K562 (cell line): ENCODE measurements at regions not wholly inside any gene's neighbourhood (a gene's known extent, or its start where the extent isn't known, plus 50 kb on each side); places are given as distances from the start of the nearest gene placed in this dataset.

Experiments used
- ATAC-seq: fragments of 200-7000 bp; cut with Tn5 transposase; 3 replicates; pipeline ENCODE4 v1.9.1; 2020; ENCODE audit warnings: moderate library complexity
- BruUV-seq: library from RNA; stranded (reverse); fragments of 400-500 nt; replicated peaks from 2 replicates; lab custom pipeline; 2021; lab: Mats Ljungman, UMichigan
- CTCF ChIA-PET: fragments of 300-600 bp; formaldehyde crosslinking; extraction: SDS; loops from one replicate; lab custom pipeline; 2021; ENCODE audit warnings: low intra/inter-chr PET ratio; lab: Yijun Ruan, JAX
- POLR2A ChIA-PET: fragments of 300-600, 350-650 bp; sonication (Branson Sonifier 250); formaldehyde crosslinking; extraction: SDS; loops from one replicate; lab custom pipeline; 2021; ENCODE audit warnings: antibody characterized with exemption, inconsistent platforms; lab: Yijun Ruan, JAX
- DNase-seq, 4 experiments: peaks; one replicate each; pipeline versions ENCODE4 v3.0.0 to v3.0.0-alpha.2; 2011 to 2018; ENCODE audit warnings: low spot score in 3 of 4, mixed read lengths in 3 of 4; ENCODE audit errors: extremely low read depth in 1 of 4
- FAIRE-seq: peaks from 2 replicates; lab custom pipeline; 2011; peaks lifted over from hg19 to GRCh38; lab: Jason Lieb, UNC
- H2AFZ ChIP-seq: 2 replicates; pipeline ENCODE4 v1.6.0; 2011; ENCODE audit warnings: low read depth, low read length, control low read depth, inconsistent platforms
- H3K27ac ChIP-seq: fragments of 200-600 bp; 3 replicates; pipeline ENCODE4 v1.8.0; 2011; ENCODE audit warnings: low read depth, mild to moderate bottlenecking, control low read depth, inconsistent platforms, low read length, moderate library complexity, mixed read lengths; ENCODE audit errors: extremely low read depth
- H3K27me3 ChIP-seq, 2 experiments: fragments of 300-600 bp in 1 of 2; 2 replicates in 1 of 2; 3 replicates in 1 of 2; pipeline versions ENCODE4 v1.6.0 to v1.8.0; 2011; ENCODE audit warnings: inconsistent platforms in 2 of 2, low read length in 2 of 2, mild to moderate bottlenecking in 1 of 2, mixed read lengths in 1 of 2, moderate library complexity in 1 of 2; ENCODE audit not compliant: control insufficient read depth in 2 of 2, insufficient read depth in 2 of 2
- H3K36me3 ChIP-seq: fragments of 300-600 bp; 3 replicates; pipeline ENCODE4 v1.8.0; 2011; ENCODE audit warnings: mild to moderate bottlenecking, low read length, inconsistent platforms; ENCODE audit not compliant: control insufficient read depth, insufficient read depth
- H3K4me1 ChIP-seq, 2 experiments: fragments of 200-600 bp in 1 of 2; replicated peaks in 1 of 2; 2 replicates in 1 of 2; 3 replicates in 1 of 2; pipeline versions ENCODE4 v1.5.1 to v1.8.0; 2011; ENCODE audit warnings: inconsistent platforms in 2 of 2, low read length in 2 of 2, mild to moderate bottlenecking in 1 of 2, mixed read lengths in 1 of 2, moderate library complexity in 1 of 2; ENCODE audit not compliant: control insufficient read depth in 2 of 2, insufficient read depth in 2 of 2
- H3K4me2 ChIP-seq: 2 replicates; pipeline ENCODE4 v1.6.1; 2011; ENCODE audit warnings: low read length, control low read depth, inconsistent platforms, mixed read lengths; ENCODE audit not compliant: insufficient read depth
- H3K4me3 ChIP-seq: fragments of 200-600 bp; sonication (generic), shearing (Covaris generic); 2 replicates; pipeline ENCODE4 v1.5.1; 2016; ENCODE audit warnings: control low read depth, inconsistent platforms
- H3K79me2 ChIP-seq: fragments of 200-600 bp; 3 replicates; pipeline ENCODE4 v1.8.0; 2011; ENCODE audit warnings: low read length, inconsistent platforms; ENCODE audit not compliant: control insufficient read depth, insufficient read depth
- H3K9ac ChIP-seq, 2 experiments: 2 replicates each; pipeline versions ENCODE4 v1.6.0 to v1.6.1; 2011; ENCODE audit warnings: low read depth in 2 of 2, low read length in 2 of 2, control low read depth in 1 of 2, inconsistent platforms in 1 of 2, mild to moderate bottlenecking in 1 of 2, mixed read lengths in 1 of 2; ENCODE audit not compliant: insufficient read depth in 1 of 2
- H3K9me1 ChIP-seq: one replicate; pipeline ENCODE4 v1.6.0; 2011; ENCODE audit warnings: inconsistent platforms, mild to moderate bottlenecking, low read length, moderate library complexity; ENCODE audit not compliant: control insufficient read depth, insufficient read depth
- H3K9me3 ChIP-seq: replicated peaks from 2 replicates; pipeline ENCODE4 v1.5.1; 2011; ENCODE audit warnings: low read depth, low read length, inconsistent platforms; ENCODE audit not compliant: control insufficient read depth, insufficient read depth
- H4K20me1 ChIP-seq: replicated peaks from 2 replicates; pipeline ENCODE4 v1.6.1; 2011; ENCODE audit warnings: low read length, inconsistent platforms, mixed read lengths; ENCODE audit not compliant: control insufficient read depth, insufficient read depth
- CBX8 ChIP-seq: fragments of 200-600 bp; sonication (generic); IDR thresholded peaks from 2 replicates; pipeline ENCODE4 v1.6.1; 2012; ENCODE audit warnings: borderline replicate concordance, mixed run types, low read depth, mild to moderate bottlenecking, moderate library complexity, mixed read lengths, low read length, control low read depth, inconsistent platforms; ENCODE audit not compliant: poor library complexity, severe bottlenecking; ENCODE audit errors: extremely low read depth
- ESRRB ChIP-seq: fragments of 250-450 bp; sonication (Bioruptor Pico); IDR thresholded peaks from 2 replicates; pipeline ENCODE4 v1.5.0; 2020; ENCODE audit warnings: mild to moderate bottlenecking, moderate library complexity, borderline replicate concordance
- NFIX ChIP-seq: fragments of 250-450 bp; sonication (Bioruptor Pico); IDR thresholded peaks from 2 replicates; pipeline ENCODE4 v1.4.0; 2020; ENCODE audit warnings: low read depth, mild to moderate bottlenecking, moderate library complexity
- NFXL1 ChIP-seq: fragments of 450-650 bp; formaldehyde crosslinking; IDR thresholded peaks from 2 replicates; pipeline ENCODE4 v1.4.0; 2021; ENCODE audit warnings: mild to moderate bottlenecking
- PURB ChIP-seq: sonication (generic); formaldehyde crosslinking; IDR thresholded peaks from 2 replicates; pipeline ENCODE4 v1.9.0; 2021; ENCODE audit warnings: low read depth, mild to moderate bottlenecking, missing genetic modification reagents
- SRSF1 ChIP-seq: fragments of 200-400 bp; formaldehyde crosslinking; IDR thresholded peaks from 2 replicates; pipeline ENCODE4 v1.6.1; 2017; ENCODE audit warnings: mild to moderate bottlenecking, low read depth, low read length, moderate library complexity
- ZNF3 ChIP-seq: fragments of 250-450 bp; sonication (Bioruptor Pico); IDR thresholded peaks from 2 replicates; pipeline ENCODE4 v1.5.0; 2021; ENCODE audit warnings: mild to moderate bottlenecking, moderate library complexity
- ZNF77 ChIP-seq: fragments of 250-450 bp; sonication (Bioruptor Pico); IDR thresholded peaks from 2 replicates; pipeline ENCODE4 v1.5.0; 2020
- WGBS: fragments of 100-300 bp; shearing (Covaris generic); methylation state at CpG from one replicate; pipeline ENCODE4 v1.1.6; 2016; ENCODE audit warnings: low coverage, mixed read lengths; ENCODE audit not compliant: insufficient coverage; ENCODE audit errors: missing lambda C conversion rate; 5-methylcytosine and 5-hydroxymethylcytosine counted together
- in situ Hi-C: fragments of 300-500 bp; cut with MboI; formaldehyde crosslinking; loops from 4 replicates; pipeline ENCODE4 v1.15.0; 2018; ENCODE audit warnings: inconsistent platforms, mixed read lengths
- intact Hi-C: fragments of 100-400 bp; cut with micrococcal nuclease; formaldehyde crosslinking; loops from 2 replicates; pipeline ENCODE4 v1.14.2; 2022

- TF ChIP-seq NFXL1 (no peak), ZNF77 (CRISPR knock-in tag) (no peak), SRSF1 (no peak)
- TF ChIP-seq, all 486 proteins: peak for 0
Observed at GRCh38 chr3:152053866-152054265, 180.4 kb downstream of the SUCNR1 start (continued).

GRCh38 chr3:152054315-152054714, 180.9 kb downstream of the SUCNR1 start:
- FAIRE-seq: no peak
- H3K9ac ChIP-seq: no peak overlapping the region
- BruUV-seq: no TSS peak
- 18% methylated on average over 3 of the region's 3 CpGs for WGBS
- H3K9me3 ChIP-seq: no peaks in the 10 kb centered on the region
- no peak overlapping the region for H3K27ac ChIP-seq
- no peak for TF ChIP-seq ZNF3 (CRISPR knock-in tag)
- no peak for TF ChIP-seq NFIX (CRISPR knock-in tag)
- no peak for TF ChIP-seq CBX8
- no peak for TF ChIP-seq ESRRB (CRISPR knock-in tag)
- TF ChIP-seq PURB: no peak
- TF ChIP-seq, all 486 proteins: peak for 0
- H3K4me3 ChIP-seq: no peak overlapping the region
- no peaks in the 10 kb centered on the region for H4K20me1 ChIP-seq
- no peak overlapping the region for H3K4me2 ChIP-seq
- intact Hi-C loops: no loop called here
- DNase-seq: no peak
- no peaks in the 10 kb centered on the region for H3K9me1 ChIP-seq
- ChIA-PET POLR2A (no interaction called here), CTCF (no interaction called here)
- no peaks in the 10 kb centered on the region for H3K79me2 ChIP-seq
- peaks cover 0 to 9% of the 10 kb centered on the region in 2 experiments; a peak in 3 of 5 replicates for H3K4me1 ChIP-seq
- no peaks in the 10 kb centered on the region for H3K27me3 ChIP-seq
- in situ Hi-C loops: no loop called here
- no peak for ATAC-seq
- no peak overlapping the region for H2AFZ ChIP-seq
- H3K36me3 ChIP-seq: no peaks in the 10 kb centered on the region
